ENCODE measurements at regions not wholly inside any gene's neighbourhood (a gene's known extent, or its start where the extent isn't known, plus 50 kb on each side); places are given as distances from the start of the nearest gene placed in this dataset.

GRCh38 chr10:131519723-131520605 lies 208.4 kb upstream of the TCERG1L start:
- TF ChIP-seq, protein P1, sequence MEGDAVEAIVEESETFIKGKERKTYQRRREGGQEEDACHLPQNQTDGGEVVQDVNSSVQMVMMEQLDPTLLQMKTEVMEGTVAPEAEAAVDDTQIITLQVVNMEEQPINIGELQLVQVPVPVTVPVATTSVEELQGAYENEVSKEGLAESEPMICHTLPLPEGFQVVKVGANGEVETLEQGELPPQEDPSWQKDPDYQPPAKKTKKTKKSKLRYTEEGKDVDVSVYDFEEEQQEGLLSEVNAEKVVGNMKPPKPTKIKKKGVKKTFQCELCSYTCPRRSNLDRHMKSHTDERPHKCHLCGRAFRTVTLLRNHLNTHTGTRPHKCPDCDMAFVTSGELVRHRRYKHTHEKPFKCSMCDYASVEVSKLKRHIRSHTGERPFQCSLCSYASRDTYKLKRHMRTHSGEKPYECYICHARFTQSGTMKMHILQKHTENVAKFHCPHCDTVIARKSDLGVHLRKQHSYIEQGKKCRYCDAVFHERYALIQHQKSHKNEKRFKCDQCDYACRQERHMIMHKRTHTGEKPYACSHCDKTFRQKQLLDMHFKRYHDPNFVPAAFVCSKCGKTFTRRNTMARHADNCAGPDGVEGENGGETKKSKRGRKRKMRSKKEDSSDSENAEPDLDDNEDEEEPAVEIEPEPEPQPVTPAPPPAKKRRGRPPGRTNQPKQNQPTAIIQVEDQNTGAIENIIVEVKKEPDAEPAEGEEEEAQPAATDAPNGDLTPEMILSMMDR (conservative IDR thresholded peaks at IDR 0.05; ENCODE audit: low read depth, low read length) = no peak
- TF ChIP-seq EZH2 (IDR thresholded peaks at IDR 0.05; ENCODE audit: low read length, unreplicated experiment) = no peak
- no peak for TF ChIP-seq EZH2phosphoT487 (IDR thresholded peaks at IDR 0.05; ENCODE audit: borderline replicate concordance, low read length)
